ENCODE measurements at regions not wholly inside any gene's neighbourhood (a gene's known extent, or its start where the extent isn't known, plus 50 kb on each side); places are given as distances from the start of the nearest gene placed in this dataset.

DNA sequence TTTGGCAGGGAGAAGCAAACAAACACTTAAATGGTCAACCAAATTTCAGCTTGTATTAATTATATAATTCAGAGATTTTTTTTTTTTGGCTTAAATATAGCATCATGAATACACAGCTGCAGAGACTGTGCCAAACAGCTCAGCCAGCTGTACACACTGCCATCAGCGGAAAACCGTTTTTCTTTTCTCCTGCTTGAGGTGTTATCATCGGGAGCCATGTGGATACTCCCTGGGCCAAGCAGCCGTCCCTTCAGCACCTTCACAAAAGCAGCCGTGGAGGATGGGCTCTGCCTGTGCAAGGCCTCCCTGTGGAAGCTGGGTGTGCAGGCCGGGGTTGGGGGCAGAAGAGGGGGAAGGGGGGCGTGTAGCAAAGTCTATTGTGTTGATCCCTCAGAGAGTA lies 85.0 kb downstream of the NUF2 start:
- DNase-seq, result no peak

DNA sequence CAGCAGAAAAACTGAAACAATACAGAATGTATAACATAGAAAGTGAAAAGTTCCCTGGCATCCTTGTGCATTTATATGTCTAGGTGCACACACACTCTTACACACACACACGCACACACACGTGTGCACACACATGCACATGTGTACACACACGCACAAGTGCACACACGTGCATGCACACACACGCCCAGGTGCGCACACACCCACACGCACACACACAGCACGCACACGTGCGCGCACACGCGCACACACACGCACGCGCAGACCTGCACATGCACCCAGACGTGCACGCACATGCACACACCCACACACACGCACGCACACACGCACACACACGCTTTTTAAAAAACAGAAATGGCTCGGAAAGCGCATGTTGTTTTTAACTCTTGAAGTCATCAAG lies 86.5 kb downstream of the NUF2 start:
- DNase-seq, result no peak

DNA sequence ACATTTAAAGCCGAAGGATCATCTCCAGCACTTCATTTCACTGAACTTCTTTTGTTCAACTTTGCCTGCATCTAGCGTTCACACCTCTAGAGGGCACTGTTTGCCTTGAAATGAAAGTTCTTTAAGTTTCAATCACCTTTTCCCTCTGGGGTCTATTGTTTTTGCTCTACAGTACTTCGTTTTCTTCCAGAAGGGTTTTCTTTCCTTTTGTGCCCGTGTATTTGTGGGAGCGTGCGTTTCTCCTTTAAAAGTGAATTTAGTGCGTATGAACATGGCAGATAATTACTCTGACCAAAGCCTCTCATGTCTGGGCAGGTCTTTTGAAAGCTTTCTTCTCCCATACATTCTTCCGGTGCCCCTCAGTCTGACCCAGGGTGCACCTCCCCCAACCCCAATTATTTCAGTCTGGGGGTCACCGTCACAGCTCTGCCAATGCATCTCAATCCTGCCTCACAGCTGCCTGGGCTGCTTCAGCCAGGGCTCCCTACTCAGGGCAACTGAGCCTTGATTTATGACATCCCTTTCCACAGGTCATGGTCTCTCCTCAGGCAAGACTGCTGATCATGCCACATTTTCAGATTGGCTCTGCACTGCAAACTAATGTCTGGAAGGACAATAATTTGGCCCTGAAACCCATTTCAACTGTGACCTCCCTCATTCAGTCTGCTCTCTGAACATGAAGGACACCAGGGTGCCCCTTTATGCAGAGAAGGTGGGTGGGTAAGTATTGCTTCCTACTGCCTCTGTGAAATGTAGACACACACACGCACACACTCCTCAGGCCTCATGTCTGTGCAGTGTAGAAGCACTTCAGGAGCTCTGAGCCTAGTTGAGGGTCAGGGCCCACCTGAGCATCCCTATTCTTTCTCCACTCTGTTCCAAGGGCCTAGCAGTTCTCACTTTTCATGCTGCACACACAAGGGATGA lies 88.6 kb downstream of the NUF2 start:
- DNase-seq, result peak; percentile 40 to 42

DNA sequence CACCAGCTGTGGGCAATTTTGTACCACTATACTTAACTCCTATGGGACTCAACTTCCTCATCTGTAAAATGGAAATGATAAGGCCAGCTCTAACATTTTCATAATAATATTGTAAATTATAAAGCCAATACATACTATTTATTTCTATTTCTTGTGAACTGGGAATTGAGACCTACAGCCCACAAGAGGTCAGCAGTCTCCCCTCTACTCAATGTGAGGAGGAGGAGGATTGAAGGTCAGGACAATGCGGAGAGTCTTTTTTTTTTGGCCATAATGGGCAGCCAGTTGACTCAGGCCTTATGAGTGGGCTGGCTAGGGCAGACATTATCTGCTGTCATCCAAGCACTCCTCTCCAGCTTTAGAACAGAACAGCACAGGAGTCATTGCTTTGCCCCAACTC lies 90.5 kb downstream of the NUF2 start:
- DNase-seq, result no peak

DNA sequence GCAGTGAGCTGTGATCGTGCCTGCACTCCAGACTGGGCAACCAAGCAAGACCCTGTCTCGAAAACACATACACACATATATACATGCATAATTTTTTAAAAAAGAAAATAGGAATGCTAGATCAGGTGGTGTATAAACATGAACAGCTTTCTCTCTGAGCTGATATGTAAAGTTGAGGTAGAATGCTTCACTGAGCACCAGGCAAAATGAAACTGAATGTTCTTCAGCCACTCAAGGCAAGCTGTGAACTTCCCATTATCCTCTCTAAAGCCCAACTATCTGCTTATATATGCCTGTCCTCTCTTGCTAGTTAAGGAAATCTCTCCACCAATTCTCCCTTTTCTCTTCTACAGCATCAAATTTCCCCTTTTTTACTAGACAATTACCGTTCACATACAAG lies 93.0 kb downstream of the NUF2 start:
- no peak for DNase-seq

DNA sequence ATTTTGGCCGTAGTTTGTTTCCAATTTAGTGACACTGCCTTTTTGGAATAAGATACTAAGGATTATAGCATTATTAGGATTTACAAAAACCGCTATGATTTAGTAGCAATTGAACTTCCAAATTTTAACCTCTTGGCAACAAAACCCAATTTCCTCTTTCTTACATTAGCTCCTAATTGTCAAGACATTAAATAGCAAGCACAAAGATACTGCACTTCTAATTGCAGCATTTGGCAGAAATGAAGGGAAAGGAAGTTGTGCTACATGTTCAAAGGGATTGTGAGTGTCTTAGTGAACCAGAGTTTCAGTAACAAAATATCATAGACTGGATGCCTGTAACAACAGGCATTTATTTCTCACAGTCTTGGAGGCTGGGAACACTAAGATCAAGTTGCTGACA lies 99.9 kb downstream of the NUF2 start:
- DNase-seq, result no peak

DNA sequence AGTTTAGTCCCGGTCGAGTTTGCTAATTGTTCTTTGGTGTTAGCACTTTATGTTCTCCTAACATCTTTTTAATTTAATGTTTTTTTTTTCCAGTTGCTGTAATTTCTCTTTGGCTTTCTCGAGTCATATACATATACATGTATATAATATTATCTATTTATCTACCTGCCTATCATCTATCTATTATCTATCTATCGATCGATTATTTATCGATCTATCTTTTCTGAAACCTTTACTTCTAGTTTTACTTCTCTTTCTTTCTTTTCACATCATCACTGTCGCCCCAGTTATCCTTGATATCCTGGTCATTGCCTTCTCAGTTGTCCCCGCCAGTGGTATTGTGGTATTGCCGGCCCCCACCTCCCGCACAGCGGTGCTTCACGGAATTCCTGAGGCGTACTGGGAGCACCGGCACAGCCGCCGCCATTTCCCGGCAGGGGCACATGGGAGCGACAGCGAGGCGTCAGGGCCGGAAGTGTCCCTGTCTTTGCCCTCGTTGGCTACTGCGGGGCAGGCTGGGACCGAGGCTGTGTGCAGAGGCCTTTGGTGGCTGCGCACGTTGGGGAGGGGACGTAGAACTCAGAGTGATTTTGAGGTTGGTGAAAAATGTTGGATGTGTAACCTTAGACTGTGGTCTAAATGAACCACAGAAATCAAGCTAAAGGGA lies 101.1 kb downstream of the NUF2 start:
- no peak for DNase-seq

DNA sequence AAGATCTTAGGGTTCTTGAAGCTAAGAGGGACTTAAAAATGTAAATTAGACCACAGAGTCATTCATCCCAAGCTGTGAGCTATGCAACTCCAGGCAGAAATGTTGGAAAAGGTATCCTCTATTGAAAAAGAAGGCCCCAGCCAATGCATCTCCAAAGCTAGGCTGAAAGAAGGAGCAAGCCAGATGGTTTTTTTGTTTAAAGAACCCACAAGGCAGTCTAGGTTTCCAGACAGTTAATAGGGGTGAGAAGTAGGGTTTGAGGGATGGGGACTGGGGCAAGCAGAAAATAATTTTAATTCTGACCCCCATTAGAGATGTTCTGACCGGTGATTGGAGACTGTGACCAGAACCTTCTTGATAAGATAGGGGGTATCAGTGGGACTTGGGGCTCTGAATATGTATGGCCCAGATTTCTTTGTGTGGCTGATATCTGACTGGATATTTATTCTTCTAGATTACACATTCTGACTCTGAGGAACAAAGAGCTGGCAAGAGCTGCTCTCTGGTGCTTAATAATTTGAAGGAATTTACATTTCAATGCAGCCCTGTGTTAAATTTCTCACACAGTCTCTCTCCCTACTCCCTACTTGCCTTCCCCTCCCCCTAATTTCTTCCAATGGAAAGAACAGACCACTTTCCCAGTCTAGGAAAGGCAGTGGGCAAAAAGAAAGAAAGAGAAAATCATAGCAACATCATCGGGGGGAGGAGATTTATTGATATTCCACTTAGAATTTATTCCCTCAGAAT lies 104.9 kb downstream of the NUF2 start:
- no peak for DNase-seq

DNA sequence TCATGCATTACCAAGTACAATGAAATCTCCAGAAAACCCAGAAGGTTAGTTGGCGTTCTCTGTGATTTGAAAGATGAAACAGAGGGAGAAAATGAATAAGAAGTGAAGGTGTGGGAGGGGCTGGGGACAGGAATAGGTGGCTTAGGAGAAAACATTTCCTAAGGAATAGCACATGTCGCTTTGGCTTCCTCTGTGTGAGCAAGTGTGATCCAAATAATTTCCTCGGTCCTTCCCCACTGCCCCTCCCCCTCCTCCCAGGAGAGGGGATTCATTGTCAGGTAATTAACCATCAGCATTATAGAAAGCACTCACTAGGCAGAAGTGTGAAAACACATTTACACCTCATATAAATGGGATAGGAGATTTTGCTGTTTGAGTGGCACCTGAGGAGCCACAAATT lies 105.5 kb downstream of the NUF2 start:
- DNase-seq, result no peak

DNA sequence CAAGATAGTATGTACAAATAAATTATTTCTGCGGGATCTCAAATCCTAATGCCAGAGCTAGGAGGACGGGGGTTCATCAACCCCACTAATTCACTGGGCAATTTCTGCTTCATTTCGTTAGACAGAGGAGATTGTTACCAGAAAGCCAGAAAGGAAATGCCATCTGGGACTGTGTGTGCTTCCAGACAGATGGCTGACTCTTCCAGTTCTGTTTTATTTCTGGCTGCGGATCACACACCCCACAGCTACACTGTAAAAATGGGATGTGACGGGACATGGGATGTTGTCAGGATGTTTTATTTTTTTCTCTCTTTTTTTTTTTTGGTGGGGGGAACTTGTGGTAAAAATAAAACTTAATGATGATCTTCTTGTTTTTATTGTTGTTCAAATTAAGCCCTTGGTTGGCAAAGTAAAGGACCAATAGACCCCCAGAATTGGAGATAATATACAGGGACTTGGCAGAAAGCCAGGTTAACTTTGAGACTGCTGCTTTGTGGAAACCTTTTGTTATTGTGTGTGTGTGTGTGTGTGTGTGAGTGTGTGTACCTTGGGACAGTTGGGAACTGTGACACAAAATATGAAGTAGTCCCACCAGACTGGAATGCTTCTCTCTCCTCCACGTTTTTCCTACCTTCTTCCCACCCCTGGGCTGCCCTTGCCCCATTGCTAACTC lies 114.5 kb downstream of the NUF2 start:
- no peak for DNase-seq

DNA sequence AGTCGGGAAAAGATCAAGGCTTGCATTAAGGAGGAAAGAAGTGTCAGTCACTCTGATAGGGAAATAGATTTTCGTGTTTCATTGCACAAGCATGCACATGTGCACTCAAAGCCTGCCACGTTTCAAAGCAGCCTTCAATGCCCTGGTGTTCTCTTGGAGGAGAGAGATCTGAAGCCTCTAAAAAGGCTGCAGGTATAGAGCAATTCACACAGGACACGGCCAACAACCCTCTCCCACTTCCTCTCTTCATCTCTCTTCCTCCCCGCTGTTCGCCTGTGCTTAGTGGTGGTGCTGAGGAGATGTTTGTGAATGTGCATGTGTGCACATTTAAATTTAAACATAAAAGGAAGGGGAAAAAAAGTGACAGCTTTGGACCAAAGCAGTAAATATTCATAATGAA lies 117.7 kb downstream of the NUF2 start:
- DNase-seq, result no peak

DNA sequence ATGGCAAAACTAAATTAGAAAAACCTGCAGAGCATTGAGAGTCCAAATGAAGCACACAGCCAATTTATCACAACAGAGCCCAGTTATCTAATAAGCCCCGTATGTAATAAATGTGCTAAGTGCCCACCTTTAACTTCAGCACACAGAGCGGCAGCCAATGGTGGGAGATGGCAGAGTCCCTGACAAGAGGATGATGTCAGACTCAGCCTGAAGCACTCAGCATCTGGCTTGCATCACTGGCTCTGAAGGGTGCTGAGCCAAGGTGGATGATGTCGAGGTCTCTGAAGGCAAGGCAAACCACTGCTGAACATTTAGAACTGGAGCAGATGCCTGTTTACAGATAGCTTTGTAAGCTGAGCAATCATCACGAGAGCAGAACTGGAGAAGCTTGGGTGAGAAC lies 118.3 kb downstream of the NUF2 start:
- DNase-seq, result no peak

DNA sequence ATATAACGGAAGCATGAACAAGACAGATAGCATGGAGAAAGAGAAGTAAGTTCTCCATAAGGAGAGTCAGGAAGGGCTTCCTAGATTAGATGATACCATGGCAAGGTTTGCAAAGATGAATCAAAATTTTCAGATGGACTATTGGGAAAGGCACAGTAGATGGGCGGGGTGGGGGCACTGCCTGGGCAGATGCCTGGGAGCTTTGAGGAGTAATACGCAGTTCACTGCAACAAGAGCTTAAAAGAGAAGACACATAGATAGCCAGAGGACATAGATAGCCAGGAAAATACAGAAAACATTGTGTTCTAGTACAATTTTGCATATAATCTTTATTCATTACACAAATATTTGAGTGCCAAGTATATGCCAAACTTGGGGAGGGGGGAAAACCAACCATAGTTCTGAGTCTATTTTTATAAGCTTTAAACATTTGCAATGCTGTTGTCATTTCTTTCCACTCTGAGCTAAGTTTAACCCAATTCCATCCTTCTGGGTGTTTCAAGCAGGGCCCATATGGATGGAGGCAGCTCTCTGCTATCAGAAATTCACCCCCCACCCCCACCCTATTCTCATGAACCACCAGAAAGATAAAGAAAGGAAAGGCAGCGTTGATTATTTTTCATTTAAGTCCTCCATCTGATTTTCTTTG lies 120.6 kb downstream of the NUF2 start:
- DNase-seq, result no peak

DNA sequence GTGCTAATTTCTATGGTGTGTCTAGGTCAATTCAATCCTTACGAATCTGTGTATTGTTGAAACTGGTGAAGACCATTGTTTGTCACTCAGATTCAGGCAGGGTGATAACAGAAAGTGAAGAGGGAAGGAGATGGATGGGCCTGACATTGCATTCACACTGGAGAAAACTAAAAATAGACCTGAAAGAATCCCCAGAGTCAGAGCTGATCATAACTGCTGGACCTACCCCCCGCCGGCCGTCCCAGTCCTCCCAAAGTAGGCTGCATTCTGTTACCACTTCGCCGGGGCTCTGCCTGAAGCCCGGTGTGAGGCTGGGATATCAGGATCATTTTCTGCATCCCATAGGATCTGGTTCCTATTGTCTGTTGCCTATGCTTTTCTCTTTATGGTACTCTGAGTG lies 121.1 kb downstream of the NUF2 start:
- DNase-seq, result no peak

DNA sequence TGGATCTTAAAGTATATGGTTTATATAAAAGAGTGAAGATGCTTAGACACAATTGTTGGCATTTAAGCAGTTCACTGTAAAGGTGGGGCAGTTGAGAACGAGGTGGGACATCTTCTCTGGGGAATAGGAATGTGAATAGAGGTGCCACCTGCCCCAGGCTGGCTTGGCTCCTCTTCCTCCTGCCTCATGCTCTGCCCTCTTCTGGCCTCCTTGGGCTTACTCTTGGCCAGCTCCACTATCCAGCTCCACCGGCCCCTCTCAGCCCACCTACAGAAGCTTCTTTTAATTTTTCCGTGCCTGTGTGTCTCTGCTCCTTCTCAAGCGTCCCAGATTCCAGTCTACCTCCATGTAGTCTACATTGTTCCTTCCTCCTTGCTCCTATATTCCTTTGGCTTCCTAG lies 122.1 kb downstream of the NUF2 start:
- DNase-seq, result no peak

DNA sequence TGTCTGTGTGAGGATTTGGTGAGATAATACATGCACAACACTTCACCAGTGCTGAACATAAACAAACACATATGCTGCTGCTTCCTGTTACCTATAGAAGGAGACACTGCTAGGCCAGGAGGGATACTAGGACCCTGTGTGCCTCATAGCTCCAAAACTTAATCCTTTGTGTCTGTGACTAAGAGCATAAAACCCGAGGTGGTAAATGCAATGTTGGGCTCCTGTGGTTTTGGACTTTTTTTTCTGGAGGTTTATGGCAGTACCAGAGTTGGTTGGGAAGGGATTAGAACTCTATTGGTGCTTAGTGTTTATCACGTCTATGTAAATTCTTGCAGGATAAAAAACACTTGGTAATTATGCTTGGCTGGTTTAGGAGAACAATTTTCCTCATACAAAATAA lies 122.9 kb downstream of the NUF2 start:
- DNase-seq, result no peak

DNA sequence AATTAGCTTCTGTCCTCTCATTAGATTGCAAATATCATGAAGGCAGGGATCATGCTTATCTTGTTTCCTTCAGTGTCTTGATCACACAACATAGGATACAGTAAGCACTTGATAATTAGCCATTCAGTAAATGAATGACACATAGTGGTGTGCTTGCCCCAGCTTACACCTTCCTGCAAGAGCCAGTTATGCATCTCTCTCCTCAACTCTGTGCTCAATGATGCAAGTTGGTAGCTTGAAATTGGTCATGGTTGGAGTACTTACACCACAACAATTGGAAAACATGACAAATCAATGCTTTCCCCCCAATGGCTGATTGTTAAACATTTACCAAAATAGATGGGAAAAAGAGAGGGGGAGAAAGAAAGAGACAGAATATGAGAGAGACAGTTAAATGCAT lies 129.2 kb downstream of the NUF2 start:
- DNase-seq, result no peak

DNA sequence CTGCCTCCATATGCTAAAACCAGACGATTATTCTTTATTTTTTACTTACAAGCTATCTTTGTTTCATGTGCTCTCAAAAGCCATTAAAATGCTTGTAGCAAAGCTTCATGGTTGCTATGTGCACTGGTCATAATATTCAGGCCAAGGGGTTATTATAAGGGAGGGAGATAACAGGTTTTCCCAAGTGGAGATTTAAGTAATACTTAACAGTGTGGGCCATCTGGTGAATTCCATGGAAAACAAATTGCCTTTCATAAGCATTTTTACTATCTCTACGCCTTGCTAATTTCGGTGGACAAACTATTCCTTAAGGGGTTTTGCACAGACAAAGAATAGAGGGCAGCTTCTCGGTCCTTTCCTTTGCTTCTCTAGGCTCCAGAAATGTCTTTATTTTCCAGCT lies 137.8 kb downstream of the NUF2 start:
- no peak for DNase-seq

DNA sequence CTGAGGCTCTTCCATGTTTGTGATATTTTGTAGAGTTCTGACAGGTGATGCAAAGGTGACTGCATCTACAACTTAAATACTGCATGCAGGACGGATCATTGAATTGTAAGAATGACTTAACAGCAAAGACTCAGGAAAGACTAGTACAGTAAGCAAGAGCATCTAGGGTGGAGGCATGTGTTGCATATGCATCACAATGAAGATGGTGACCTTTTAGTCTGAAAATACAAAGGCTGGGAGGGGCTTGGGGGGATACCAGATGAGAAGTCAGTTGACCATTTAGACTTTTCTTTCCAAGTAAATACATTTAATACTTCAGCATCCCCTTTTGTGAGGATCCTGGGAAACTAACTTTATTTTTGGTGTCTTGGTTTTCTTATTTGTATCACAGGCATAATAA lies 145.5 kb downstream of the NUF2 start:
- no peak for DNase-seq

DNA sequence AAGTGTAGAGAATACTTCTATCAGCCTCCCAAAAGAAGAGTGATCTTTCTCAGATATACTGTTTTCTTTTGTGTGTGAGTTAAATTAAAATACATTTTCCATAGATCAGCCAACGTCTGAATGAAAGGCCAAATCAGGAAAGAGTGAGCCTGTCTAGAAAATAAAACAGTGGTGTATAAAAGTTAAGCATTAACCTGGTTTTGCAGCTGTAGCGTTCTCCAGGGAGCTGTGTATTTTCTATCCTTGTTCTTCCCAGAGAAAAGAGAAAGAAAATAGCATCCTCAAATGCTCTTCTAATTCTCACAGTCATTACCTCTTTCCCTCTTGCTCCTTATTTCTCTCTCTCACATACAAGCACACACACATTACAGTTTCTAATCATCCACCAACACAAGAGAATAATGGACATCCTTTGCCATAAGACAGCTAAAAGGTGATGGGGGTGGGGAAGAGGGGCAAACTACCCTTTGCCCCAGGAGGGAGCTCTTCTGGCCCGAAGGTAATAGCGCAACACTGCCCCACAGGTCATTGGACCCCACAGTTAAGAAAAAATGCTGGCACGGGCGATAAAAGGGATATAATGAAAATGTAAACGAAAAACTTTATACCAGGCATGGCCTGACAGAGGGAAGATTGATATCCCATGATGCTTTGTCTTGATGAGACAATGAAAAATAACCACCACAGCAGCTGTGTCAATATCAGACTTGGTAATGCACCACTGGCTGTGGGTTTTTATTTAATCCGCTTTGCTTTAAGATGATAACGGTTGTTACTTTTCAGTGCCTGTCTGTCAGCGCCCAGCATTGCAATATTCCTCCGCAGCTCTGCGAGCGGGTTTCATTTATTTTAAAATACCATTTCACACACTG lies 150.3 kb downstream of the NUF2 start:
- no peak for DNase-seq

DNA sequence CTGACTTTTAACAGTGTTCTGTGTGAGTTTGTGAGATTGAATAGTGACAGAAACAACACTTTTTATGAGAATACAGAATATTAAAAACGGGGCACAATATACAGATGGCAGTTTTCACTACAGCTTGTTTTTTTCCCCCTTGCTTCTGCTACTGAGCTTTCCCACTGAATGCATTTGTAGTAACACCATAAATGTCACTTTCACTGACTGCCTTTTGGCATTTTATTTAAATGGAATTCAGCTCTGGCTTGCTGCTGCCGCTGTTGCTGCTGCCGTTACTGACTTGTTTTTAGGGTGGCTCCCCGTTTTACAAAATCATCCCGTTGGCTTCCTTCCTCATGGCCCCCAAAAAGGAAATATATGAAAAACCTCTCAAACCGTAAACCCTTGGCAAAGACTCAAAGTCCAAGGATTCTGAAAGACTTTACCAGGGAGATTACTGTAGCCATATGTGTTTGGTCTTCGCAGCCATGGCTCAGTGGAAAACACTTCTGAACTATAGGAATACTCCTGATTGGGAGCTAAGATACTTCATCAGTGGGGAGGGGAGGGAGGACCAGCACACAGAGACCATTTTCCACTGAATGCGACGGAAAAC lies 151.0 kb downstream of the NUF2 start:
- DNase-seq, result no peak
